ENCODE measurements at regions not wholly inside any gene's neighbourhood (a gene's known extent, or its start where the extent isn't known, plus 50 kb on each side); places are given as distances from the start of the nearest gene placed in this dataset.

DNA sequence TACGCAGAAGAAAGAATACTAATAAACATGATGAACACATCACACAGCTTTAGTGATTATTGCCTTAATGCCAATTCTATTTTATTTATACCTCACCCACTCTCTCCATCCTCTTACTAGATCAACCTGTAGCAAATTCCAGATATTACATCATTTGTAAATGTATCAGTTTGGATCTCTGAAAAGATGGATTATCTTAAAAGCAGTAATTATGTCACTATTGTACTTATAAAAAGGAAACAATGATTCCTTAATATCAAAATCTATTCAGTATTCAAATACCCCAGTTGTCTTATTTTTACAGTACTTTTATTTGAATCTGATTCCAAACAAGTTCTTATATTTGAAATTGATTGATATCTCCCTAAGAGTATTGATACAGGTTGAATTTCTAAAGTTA lies 892.8 kb upstream of the MDGA2 start:
- TF ChIP-seq EZH2 (IDR thresholded peaks at IDR 0.05; ENCODE audit: borderline replicate concordance, low read length), result no peak
- TF ChIP-seq, protein P1, sequence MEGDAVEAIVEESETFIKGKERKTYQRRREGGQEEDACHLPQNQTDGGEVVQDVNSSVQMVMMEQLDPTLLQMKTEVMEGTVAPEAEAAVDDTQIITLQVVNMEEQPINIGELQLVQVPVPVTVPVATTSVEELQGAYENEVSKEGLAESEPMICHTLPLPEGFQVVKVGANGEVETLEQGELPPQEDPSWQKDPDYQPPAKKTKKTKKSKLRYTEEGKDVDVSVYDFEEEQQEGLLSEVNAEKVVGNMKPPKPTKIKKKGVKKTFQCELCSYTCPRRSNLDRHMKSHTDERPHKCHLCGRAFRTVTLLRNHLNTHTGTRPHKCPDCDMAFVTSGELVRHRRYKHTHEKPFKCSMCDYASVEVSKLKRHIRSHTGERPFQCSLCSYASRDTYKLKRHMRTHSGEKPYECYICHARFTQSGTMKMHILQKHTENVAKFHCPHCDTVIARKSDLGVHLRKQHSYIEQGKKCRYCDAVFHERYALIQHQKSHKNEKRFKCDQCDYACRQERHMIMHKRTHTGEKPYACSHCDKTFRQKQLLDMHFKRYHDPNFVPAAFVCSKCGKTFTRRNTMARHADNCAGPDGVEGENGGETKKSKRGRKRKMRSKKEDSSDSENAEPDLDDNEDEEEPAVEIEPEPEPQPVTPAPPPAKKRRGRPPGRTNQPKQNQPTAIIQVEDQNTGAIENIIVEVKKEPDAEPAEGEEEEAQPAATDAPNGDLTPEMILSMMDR (conservative IDR thresholded peaks at IDR 0.05 in 1 of 2, IDR thresholded peaks at IDR 0.05 in 1 of 2; ENCODE audit: extremely low read depth in 1 of 2, insufficient read depth in 1 of 2, low read depth in 1 of 2, low read length in 2 of 2), result no peak

Data from mammary epithelial cell (primary cell).